Trophoblast cell (in vitro differentiated cells and primary cell): ENCODE measurements at regions not wholly inside any gene's neighbourhood (a gene's known extent, or its start where the extent isn't known, plus 50 kb on each side); places are given as distances from the start of the nearest gene placed in this dataset.

Experiments used
- DNase-seq, 2 donors: peaks; one replicate each; pipeline ENCODE4 v3.0.0-alpha.2; 2016
- H2AFZ ChIP-seq: 2 replicates; pipeline ENCODE4 v1.6.1; 2013; ENCODE audit warnings: low read length, moderate library complexity, mild to moderate bottlenecking; ENCODE audit not compliant: insufficient read depth, poor library complexity
- H2AK5ac ChIP-seq: 2 replicates; pipeline ENCODE4 v1.6.1; 2013; ENCODE audit warnings: mild to moderate bottlenecking, low read length
- H2BK120ac ChIP-seq: 2 replicates; pipeline ENCODE4 v1.6.1; 2013; ENCODE audit warnings: low read length, mild to moderate bottlenecking, moderate library complexity; ENCODE audit not compliant: insufficient read depth, poor library complexity
- H2BK12ac ChIP-seq: 2 replicates; pipeline ENCODE4 v1.6.1; 2013; ENCODE audit warnings: mild to moderate bottlenecking, low read length, moderate library complexity
- H2BK5ac ChIP-seq: 2 replicates; pipeline ENCODE4 v1.6.1; 2013; ENCODE audit warnings: low read length, low read depth, moderate library complexity, mild to moderate bottlenecking; ENCODE audit not compliant: poor library complexity
- H3K14ac ChIP-seq: 2 replicates; pipeline ENCODE4 v1.6.1; 2013; ENCODE audit warnings: mild to moderate bottlenecking, low read length
- H3K18ac ChIP-seq: 2 replicates; pipeline ENCODE4 v1.6.1; 2013; ENCODE audit warnings: mild to moderate bottlenecking, low read length
- H3K23ac ChIP-seq: 2 replicates; pipeline ENCODE4 v1.6.1; 2013; ENCODE audit warnings: low read length
- H3K27ac ChIP-seq: 2 replicates; pipeline ENCODE4 v1.5.1; 2013; ENCODE audit warnings: low read depth, mild to moderate bottlenecking, inconsistent platforms, low read length, moderate library complexity
- H3K27me3 ChIP-seq: 2 replicates; pipeline ENCODE4 v1.6.1; 2013; ENCODE audit warnings: inconsistent platforms, mild to moderate bottlenecking, low read length, moderate library complexity; ENCODE audit not compliant: insufficient read depth
- H3K36me3 ChIP-seq, 2 experiments: 1 replicate in 1 of 2; 2 replicates in 1 of 2; pipeline ENCODE4 v1.6.1; 2013; ENCODE audit warnings: low read length in 2 of 2, mild to moderate bottlenecking in 2 of 2, moderate library complexity in 1 of 2; ENCODE audit not compliant: insufficient read depth in 2 of 2, control insufficient read depth in 1 of 2
- H3K4ac ChIP-seq: 2 replicates; pipeline ENCODE4 v1.6.1; 2013; ENCODE audit warnings: low read depth, mild to moderate bottlenecking, low read length, moderate library complexity
- H3K4me1 ChIP-seq, 2 experiments: 1 replicate in 1 of 2; 2 replicates in 1 of 2; pipeline ENCODE4 v1.6.1; 2013; ENCODE audit warnings: low read length in 2 of 2, mild to moderate bottlenecking in 2 of 2, moderate library complexity in 1 of 2; ENCODE audit not compliant: insufficient read depth in 2 of 2, control insufficient read depth in 1 of 2
- H3K4me2 ChIP-seq: 2 replicates; pipeline ENCODE4 v1.6.1; 2013; ENCODE audit warnings: inconsistent platforms, mild to moderate bottlenecking, low read length, moderate library complexity
- H3K4me3 ChIP-seq: 2 replicates; pipeline ENCODE4 v1.5.1; 2013; ENCODE audit warnings: mild to moderate bottlenecking, low read depth, low read length, inconsistent platforms
- H3K79me1 ChIP-seq: one replicate; pipeline ENCODE4 v1.6.1; 2013; ENCODE audit warnings: low read length
- H3K79me2 ChIP-seq: 2 replicates; pipeline ENCODE4 v1.6.1; 2013; ENCODE audit warnings: low read length, mild to moderate bottlenecking; ENCODE audit not compliant: control insufficient read depth, insufficient read depth, poor library complexity
- H3K9ac ChIP-seq: 2 replicates; pipeline ENCODE4 v1.6.1; 2013; ENCODE audit warnings: mild to moderate bottlenecking, low read length
- H3K9me3 ChIP-seq: 2 replicates; pipeline ENCODE4 v1.6.1; 2013; ENCODE audit warnings: low read depth, mild to moderate bottlenecking, control low read depth, inconsistent platforms, low read length; ENCODE audit not compliant: insufficient read depth
- H4K12ac ChIP-seq: 2 replicates; pipeline ENCODE4 v1.6.1; 2013; ENCODE audit warnings: low read depth, mild to moderate bottlenecking, low read length, moderate library complexity
- H4K8ac ChIP-seq: 2 replicates; pipeline ENCODE4 v1.6.1; 2013; ENCODE audit warnings: low read depth, mild to moderate bottlenecking, low read length, moderate library complexity
- H4K91ac ChIP-seq: one replicate; pipeline ENCODE4 v1.6.1; 2013; ENCODE audit warnings: low read depth, mild to moderate bottlenecking, low read length, moderate library complexity
- WGBS: extraction: QIAGEN DNeasy Blood & Tissue Kit; methylation state at CpG from one replicate; pipeline ENCODE4 v1.1.7; 2013; ENCODE audit warnings: missing lambda C conversion rate; ENCODE audit not compliant: insufficient read length, insufficient coverage; ENCODE audit errors: extremely low coverage; 5-methylcytosine and 5-hydroxymethylcytosine counted together

DNA sequence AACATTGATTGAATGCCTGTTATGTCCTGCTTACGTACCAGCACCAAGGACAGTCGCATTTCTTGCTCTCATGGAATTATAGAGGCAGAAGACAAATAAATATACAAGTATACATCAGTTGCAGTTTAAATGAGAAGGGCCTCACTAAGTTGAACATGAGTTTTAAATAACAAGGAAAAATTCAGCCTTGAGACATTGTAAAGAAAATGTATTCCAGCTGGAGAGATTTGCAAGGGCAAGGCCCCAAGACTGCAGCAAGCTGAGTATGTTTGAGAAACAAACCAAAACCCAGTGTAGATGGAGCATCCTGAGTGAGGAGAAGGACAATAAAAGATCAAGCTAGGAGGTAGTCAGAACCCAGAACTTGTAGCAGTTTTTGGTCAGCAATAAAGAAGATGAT is 123.2 kb upstream of the BMP5 start:
- Histone ChIP-seq H3K14ac (no peak overlapping the region), H4K91ac (no peak overlapping the region), H3K27ac (no peak overlapping the region), H3K79me1 (no peaks in the 10 kb centered on the region), H4K8ac (no peak overlapping the region), H2BK12ac (no peak overlapping the region), H2AK5ac (no peak overlapping the region), H3K23ac (no peak overlapping the region), H2BK5ac (no peak overlapping the region), H3K18ac (no peak overlapping the region), H3K4me2 (no peak overlapping the region), H3K36me3 (no peaks in the 10 kb centered on the region), H2BK120ac (no peak overlapping the region), H3K9ac (no peak overlapping the region), H3K9me3 (peaks cover 4% of the 10 kb centered on the region), H2AFZ (no peak overlapping the region), H3K4ac (no peak overlapping the region), H3K79me2 (no peaks in the 10 kb centered on the region), H4K12ac (no peak overlapping the region), H3K4me1 (no peaks in the 10 kb centered on the region), H3K27me3 (no peaks in the 10 kb centered on the region), H3K4me3 (no peak overlapping the region)
- no CpG with 5 or more reads among the region's 2 CpGs for WGBS
- DNase-seq = no peak

DNA sequence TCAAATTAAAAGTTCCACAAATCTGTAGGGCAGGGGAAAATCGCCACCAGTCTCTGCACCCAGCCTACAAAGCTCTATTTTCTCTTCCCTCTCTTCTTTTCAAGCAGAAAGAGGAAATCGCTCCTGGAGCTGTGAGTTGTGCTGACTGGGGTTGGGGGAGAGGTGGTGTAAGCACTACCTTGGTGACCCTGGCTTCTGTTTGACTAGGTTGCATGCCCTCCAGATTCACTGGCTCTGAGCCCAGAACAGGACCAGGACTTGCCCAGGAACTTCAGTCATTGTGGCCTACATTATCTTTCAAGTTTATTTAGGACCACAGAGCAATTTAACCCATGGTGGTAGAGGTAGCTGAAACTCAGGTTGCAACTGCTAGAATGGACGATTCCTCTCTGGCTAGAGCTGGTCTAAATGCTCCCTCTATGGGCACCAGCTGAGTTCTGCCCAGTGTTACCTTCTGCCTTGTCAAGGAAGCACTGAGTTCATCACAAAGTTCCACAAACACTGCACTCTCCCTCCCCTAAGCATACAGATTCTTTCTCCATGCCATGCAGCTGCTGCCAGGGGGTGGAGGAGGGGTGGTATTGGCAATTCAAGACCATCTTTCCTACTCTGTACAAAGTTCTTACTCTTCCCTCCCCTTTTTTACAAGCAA is 122.0 kb upstream of the BMP5 start:
- Histone ChIP-seq H3K4ac (no peak overlapping the region), H3K9me3 (peaks cover 8% of the 10 kb centered on the region), H3K14ac (no peak overlapping the region), H4K91ac (no peak overlapping the region), H2AFZ (no peak overlapping the region), H2BK12ac (no peak overlapping the region), H3K9ac (no peak overlapping the region), H3K79me2 (no peaks in the 10 kb centered on the region), H3K79me1 (no peaks in the 10 kb centered on the region), H3K4me3 (no peak overlapping the region), H2BK120ac (no peak overlapping the region), H4K12ac (no peak overlapping the region), H3K4me2 (no peak overlapping the region), H3K36me3 (no peaks in the 10 kb centered on the region), H4K8ac (no peak overlapping the region), H2AK5ac (no peak overlapping the region), H3K27ac (no peak overlapping the region), H3K23ac (no peak overlapping the region), H2BK5ac (no peak overlapping the region), H3K4me1 (no peaks in the 10 kb centered on the region), H3K18ac (no peak overlapping the region), H3K27me3 (no peaks in the 10 kb centered on the region)
- no peak for DNase-seq
- no CpG with 5 or more reads among the region's 3 CpGs for WGBS

DNA sequence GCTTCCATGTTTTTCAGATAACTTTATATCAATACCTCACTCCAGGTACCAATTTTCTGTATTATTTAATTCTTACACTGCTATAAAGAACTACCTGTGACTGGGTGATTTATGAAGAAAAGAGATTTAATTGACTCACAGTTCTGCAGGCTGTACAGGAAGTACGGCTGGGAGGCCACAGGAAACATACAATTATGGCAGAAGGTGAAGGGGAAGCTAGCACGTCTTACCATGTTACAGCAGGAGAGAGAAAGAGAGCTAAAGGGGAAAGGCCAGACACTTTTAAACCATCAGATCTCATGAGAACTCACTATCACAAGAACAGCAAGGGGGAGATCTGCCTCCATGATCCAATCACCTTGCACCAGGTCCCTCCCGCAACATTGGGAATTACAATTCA is 119.1 kb upstream of the BMP5 start:
- no peak overlapping the region for H3K27ac ChIP-seq
- H4K12ac ChIP-seq = no peak overlapping the region
- H3K9ac ChIP-seq = no peak overlapping the region
- no peak overlapping the region for H3K4ac ChIP-seq
- no peak overlapping the region for H2AFZ ChIP-seq
- H2BK5ac ChIP-seq = no peak overlapping the region
- DNase-seq = no peak
- H4K8ac ChIP-seq = no peak overlapping the region
- H2BK120ac ChIP-seq = no peak overlapping the region
- H4K91ac ChIP-seq = no peak overlapping the region
- no peak overlapping the region for H3K14ac ChIP-seq
- no peak overlapping the region for H3K4me3 ChIP-seq
- H2BK12ac ChIP-seq = no peak overlapping the region
- no peaks in the 10 kb centered on the region for H3K27me3 ChIP-seq
- H3K4me2 ChIP-seq = no peak overlapping the region
- H3K23ac ChIP-seq = no peak overlapping the region
- no peaks in the 10 kb centered on the region for H3K4me1 ChIP-seq
- H2AK5ac ChIP-seq = no peak overlapping the region
- no peaks in the 10 kb centered on the region for H3K79me1 ChIP-seq
- H3K9me3 ChIP-seq = peaks cover 8% of the 10 kb centered on the region
- no peak overlapping the region for H3K18ac ChIP-seq
- H3K79me2 ChIP-seq = no peaks in the 10 kb centered on the region
- no CpG with 5 or more reads among the region's 3 CpGs for WGBS
- no peaks in the 10 kb centered on the region for H3K36me3 ChIP-seq

DNA sequence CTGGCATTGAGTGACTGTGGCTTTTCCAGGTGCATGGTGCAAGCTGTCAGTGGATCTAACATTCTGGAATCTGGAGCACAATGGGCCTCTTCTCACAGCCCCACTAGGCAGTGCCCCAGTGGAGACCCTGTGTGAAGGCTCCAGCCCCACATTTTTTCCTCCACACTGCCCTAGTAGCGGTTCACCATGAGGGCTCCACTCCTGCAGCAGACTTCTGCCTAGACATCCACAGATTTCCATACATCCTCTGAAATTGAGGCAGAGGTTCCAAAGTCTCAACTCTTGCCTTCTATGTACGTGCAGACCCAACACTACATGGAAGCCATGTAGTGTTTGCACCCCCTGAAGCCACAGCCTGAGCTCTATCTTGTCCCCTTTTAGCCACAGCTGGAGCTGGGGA is 118.0 kb upstream of the BMP5 start:
- DNase-seq = no peak
- H4K12ac ChIP-seq = no peak overlapping the region
- H3K9me3 ChIP-seq = peaks cover 8% of the 10 kb centered on the region
- H3K36me3 ChIP-seq = no peaks in the 10 kb centered on the region
- H3K14ac ChIP-seq = no peak overlapping the region
- H2BK12ac ChIP-seq = no peak overlapping the region
- H3K4me1 ChIP-seq = no peaks in the 10 kb centered on the region
- no peaks in the 10 kb centered on the region for H3K79me2 ChIP-seq
- no peak overlapping the region for H3K18ac ChIP-seq
- no peak overlapping the region for H2BK120ac ChIP-seq
- WGBS = no CpG with 5 or more reads among the region's 2 CpGs
- no peak overlapping the region for H2AK5ac ChIP-seq
- H3K4ac ChIP-seq = no peak overlapping the region
- H3K23ac ChIP-seq = no peak overlapping the region
- no peak overlapping the region for H2BK5ac ChIP-seq
- H3K4me2 ChIP-seq = no peak overlapping the region
- no peak overlapping the region for H4K91ac ChIP-seq
- H3K27me3 ChIP-seq = no peaks in the 10 kb centered on the region
- H3K9ac ChIP-seq = no peak overlapping the region
- no peak overlapping the region for H3K4me3 ChIP-seq
- no peak overlapping the region for H4K8ac ChIP-seq
- H3K27ac ChIP-seq = no peak overlapping the region
- no peak overlapping the region for H2AFZ ChIP-seq
- H3K79me1 ChIP-seq = no peaks in the 10 kb centered on the region
